Right renal pelvis (tissue), 4 donors: ENCODE measurements at regions not wholly inside any gene's neighbourhood (a gene's known extent, or its start where the extent isn't known, plus 50 kb on each side); places are given as distances from the start of the nearest gene placed in this dataset.
"Not testable (repeated sequence)": the region's sequence is repeated elsewhere in the genome, so short reads cannot be mapped to it uniquely, and the experiment has no call there.

Source experiments
- DNase-seq, 4 donors: peaks; one replicate each; pipeline ENCODE4 v3.0.0-alpha.2; 2013; ENCODE audit warnings: low read depth in 4 of 4, low spot score in 3 of 4, missing footprints in 1 of 4

DNA sequence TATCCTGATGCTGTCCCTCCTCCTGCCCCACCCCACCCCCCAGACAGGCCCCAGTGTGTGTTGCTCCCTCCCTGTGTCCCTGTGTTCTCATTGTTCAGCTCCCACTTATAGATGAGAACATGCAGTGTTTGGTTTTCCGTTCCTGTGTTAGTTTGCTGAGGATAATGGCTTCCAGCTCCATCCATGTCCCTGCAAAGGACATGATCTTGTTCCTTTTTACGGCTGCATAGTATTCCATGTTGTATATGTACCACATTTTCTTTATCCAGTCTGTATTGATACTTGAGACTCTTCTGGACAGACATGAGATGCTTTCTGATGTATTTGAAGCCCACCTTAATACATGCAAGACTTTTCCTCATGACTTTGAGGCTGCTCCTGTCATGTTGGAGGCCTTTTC lies 91.8 kb upstream of the USP9X start:
- not testable (repeated sequence) for DNase-seq

DNA sequence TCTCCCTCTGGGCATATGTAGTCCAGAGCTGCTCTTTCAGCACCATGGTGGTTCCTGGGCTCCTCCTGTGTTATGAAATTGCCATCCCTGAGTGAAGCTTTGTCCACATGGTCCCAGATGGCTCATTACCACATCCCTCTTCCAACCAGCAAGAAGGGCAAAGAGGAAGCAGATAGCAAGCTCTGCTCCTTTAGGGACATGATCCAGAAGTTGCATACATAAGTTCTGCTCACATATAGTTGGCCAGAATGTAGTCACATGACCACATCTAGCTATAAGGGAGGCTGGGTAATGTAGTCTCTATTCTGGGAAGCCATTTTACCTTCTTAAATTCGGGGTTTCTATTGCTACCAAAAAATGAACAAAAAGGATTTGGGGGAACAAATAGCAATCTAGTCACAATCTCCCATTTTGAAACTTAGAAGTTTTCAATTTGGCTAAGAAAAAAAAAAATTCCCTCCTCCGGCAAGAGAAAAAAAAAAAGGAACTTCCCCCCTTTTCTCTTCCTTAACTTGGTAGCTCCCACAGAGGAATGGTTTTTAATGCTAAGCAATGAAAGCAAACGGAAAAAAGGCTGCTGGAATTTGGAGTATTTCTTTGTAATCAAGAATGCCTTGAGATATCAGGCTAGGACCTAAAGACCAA lies 88.2 kb upstream of the USP9X start:
- DNase-seq: peak in 3 of 4 donors; percentile 21 to 33 (median 30)

DNA sequence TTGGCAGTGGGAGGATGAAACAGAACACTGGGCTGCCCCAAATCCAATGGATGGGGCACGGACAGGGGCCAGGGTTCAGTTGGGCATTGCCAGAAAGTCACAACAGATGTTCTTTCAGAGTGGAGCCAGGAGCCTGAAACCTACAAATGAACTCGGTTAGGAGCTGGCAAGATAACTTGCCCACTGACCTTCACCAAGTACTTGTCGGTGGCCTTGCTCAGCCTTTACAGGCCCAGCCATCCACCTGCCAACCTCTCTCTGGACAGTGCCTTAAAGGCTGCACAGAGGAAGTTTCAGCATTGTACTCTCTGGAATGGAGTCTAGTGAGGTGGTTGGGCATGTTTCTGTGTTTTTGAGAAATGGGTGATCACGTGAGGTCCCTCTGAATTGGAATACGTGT lies 87.1 kb upstream of the USP9X start:
- DNase-seq: no peak

DNA sequence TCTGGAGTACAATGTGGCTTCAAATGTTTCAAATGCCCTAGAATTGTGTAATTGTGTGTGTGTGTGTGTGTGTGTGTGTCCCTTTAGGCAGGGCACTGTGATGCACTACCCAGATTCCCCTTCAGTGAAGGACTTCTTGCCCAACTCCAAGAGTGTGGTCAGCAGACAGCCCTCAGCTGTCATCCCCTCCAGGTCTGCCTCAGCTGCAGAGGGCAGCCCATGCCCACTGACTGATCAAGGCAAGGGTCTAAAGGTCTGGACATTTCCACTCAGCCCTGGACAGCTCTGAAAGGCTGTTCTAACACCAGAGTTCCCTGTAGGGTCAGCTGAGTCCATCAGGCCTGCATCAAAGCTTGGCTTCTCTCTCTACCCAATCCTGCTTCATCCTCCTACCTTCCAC lies 83.9 kb upstream of the USP9X start:
- no peak for DNase-seq

DNA sequence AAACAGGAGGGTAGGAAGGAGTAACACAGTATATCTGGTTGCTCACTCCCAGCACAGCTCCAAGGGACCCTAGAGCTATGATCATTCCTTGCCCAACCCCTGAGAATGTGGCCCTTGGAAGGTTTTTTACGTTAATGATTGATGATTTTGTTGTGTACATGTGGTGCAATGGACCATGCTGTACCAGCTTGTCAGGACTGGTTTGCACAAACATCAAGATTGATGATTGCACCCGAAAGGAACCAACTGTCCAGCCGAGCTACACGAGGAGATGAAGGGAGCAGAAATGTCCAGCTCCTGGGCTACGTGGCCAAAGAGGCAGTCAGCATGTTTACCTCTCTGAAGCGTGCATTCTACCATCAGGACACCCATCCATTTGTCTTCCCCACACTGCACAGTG lies 83.2 kb upstream of the USP9X start:
- peak in 1 of 4 donors; percentile 33 for DNase-seq

DNA sequence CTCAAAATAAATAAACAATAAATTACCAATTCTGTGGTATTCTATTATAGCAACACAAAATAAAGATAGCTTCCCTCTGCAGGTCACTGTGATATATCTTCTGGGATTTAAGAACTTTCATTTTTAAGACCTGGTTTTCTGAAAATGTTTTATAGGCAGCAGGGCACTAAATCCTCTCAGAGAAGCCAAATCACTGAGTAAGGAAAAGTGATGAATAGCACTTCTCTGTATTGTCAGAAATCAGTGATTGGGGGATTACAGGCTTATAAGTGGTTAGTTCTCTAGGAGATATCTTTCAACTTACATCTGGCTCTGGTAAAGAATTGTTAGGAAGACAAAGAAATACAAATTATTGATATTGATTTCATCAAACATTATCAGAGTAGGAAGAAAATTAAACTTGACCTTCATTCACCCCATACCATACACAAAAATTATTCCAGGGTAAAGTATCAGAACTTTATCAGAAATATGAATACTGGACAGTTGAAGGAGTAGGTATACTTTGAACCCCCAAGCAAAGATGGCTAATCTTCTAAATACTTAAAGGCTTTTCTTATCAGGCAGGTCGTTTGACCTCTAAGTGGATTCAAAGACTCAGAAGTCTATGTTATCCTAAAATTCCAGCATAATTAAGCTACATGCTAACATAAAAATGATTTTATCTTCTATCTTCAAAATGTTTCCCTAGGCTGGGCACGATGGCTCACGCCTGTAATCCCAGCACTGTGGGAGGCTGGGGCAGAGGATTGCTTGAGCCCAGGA lies 81.6 kb upstream of the USP9X start:
- no peak for DNase-seq

DNA sequence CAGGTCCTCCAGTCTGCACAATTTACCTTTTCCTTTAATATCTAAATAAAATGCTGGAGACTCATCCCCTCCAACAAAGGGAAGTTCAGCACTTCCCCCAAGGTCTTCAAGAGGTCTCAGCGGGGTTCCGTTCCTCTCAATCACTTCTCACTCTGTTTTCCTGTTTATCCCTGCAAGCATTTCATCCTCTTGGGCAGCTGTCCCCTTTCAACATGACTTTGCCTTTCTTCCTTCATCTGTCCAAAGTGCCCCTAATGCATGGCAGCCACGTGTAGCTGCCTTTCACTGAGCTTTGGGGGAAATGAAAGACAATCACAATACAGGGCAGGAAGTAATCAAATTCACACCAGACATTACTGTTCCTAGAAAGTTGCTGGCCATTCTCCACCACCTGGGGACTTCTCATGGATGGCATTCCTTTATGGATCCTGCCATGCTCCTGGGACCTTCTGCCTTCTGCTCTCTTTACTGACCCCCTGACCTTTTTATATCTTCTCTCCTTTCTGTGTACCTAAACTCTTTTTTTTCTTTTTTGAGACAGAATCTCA lies 79.7 kb upstream of the USP9X start:
- no peak for DNase-seq

DNA sequence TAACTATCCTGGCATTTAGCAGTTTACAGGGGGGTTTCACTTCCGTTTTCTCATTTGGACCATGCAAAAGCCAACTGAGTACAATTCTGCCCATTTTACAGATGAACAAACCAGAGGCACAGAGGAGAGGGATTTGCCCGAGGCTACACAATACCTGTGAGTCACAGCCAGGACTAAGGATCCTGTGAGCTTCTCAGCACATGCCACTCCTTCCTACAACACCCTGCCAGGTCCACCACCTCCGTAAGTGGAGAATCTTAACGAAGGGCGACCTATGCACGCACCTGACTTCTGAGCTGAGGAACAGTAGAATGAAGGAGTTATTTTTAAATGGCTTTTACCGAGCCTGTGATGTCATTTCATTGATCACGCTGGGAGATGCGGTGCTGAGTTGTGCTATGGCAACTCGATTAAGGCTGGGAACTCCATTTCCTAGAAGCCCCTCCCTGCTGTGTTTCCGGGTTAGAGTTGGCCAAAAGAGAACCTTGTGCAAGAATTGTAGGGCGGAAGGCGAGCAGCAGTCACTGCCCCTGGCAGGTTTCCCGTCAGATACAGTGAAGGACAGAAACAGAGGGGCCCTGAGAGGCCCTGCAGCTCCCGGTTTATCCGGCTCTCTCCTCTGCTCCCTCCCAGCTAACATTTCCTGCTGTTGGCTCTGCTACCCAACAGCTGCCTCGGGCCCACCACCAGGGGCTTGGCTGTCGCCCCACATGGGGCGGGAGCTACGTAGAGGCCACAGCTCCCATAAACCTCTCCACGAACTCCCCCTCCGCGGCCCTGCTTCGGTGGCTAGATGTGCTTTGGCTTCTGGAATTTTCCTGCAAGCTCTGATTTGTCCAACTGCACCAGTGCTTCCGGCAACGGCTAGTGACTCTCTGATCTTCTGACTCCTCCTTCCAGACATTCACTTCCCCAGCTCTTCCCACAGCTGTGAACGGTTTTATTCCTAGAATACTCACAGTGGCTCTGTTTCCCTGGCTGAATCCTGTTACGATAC lies 75.1 kb upstream of the USP9X start:
- peak; percentile 52 to 65 (median 58) for DNase-seq

DNA sequence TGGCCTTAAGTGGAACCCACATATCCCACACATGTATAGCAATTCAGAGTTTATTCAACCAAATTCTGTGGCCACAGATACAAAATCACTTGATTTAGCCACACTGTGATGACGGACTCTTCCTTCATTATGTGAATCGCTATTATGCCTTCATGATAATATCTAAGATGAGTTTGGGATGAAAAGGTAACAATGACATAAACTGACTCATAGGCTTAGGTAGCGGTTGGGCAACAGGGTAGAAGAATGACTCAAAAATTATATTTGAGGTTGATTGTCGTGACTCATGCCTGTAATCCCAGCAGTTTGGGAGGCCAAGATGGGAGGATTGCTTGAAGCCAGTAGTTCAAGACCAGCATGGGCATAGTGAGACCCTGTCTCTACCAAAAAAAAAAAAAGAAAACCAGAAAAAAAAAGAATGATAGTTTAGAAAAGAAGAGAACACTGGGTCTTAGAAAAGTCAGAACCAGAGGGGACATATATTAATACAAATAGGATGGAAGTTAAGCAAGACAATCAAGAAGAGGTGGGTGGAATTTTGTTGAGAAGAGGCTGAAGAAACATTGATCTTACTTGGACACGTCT lies 70.4 kb upstream of the USP9X start:
- DNase-seq: no peak

DNA sequence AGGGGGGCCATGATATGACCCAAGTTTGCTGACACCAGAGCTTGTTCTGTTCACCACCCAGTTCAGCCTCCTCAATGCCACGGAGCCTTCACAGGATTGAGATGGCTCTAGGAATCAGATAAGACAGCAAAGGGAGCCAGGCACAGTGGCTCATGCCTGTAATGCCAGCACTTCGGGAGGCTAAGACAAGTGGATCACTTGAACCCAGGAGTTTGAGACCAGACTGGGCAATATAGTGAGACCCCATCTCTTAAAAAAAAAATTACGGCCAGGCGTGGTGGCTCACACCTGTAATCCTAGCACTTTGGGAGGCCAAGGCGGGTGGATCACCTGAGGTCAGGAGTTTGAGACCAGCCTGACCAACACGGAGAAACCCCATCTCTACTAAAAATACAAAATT lies 67.5 kb upstream of the USP9X start:
- DNase-seq: not testable (repeated sequence)

DNA sequence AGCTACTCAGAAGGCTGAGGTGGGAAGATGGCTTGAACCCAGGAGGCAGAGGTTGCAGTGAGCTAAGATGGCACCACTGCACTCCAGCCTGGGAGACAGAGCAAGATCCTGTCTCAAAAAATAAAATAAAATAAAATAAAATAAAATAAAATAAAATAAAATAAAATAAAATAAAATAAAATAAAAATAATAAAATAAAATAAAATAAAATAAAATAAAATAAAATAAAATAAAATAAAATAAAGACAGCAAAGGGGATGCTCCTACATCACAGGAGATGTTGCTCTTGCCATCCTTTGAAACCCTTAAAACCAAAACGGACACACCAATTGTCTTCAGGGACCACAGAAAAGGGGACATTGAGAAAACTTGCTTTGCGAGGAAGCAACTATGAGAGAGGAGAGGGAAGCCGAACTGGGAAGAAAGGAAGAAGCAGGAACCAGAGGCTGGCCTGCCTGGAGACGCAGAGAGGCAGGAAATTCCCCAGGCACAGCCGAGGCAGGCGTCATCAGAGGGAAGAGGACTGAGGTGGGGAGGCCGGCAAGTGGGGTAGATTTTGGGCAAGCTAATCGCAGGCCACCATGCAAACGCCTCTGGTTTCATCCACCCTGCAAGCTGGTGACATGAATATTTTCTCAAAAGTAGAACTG lies 66.7 kb upstream of the USP9X start:
- not testable (repeated sequence) for DNase-seq

DNA sequence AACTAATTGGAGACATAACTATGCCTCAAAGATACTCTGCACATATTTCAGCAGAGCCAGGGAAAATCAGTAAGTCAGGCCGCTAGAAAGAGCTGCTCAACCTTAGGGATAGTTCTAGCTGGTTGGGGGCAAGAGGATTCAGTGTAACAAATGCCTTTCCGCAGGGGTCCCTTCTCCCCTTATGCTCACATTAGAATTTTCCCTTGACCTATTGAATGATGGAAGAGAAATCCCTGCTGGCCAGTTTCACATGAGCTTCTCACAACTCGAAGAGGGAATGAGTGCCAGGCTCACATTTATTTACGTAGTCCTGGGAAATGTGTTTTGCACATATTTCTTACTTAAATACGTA lies 66.2 kb upstream of the USP9X start:
- no peak for DNase-seq

DNA sequence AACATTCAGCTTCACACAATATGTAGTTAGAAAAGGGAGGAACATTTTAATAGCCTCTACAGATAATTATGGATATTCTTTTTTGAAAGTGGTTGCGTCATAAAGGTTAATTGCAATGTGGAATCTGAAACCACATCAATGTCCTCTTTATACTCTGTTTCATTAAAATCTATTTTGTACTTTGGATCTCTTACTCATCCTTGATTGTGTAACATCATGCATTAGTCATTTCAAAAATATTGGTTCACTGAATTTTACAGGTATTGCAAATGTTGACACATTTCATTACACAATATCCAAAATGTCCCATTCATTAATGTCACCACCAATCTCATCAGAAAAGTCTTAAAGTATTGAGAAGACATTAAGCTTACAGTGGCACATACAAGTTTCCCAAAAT lies 62.7 kb upstream of the USP9X start:
- no peak for DNase-seq

DNA sequence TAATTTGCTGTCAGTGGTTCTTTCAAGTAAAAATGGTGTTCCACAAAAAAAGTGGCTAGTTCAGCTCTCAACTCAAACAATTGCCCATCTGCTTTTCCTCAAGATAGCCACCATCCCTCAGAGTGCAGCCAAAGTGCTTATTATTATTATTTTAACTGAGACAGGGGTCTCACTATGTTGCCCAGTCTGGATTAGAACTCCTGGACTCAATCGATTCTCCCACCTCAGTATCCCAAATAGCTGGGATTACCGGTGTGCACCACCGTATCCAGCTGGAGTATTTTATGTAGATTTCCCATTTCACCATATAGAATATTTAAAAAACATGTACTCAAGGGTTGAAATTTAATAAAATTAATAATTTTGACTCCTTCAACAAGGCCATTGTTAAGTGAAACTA lies 62.1 kb upstream of the USP9X start:
- DNase-seq: no peak

DNA sequence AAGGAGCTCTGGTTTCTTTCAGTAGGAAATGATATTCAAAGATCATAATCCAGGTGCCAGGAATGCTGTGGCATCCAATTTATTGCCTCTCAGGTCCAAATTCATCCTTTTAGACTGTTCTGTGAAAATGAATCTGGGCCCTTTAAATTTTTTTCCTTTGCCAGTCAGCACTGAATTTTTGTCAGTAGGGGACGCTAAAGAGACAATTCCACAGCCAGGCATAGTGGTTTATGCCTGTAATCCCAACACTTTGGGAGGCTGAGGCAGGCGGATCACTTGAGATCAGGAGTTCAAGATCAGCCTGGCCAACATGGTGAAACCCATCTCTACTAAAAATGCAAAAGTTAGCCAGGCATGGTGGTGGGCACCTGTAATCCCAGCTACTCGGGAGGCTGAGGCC lies 60.9 kb upstream of the USP9X start:
- DNase-seq: not testable (repeated sequence)

DNA sequence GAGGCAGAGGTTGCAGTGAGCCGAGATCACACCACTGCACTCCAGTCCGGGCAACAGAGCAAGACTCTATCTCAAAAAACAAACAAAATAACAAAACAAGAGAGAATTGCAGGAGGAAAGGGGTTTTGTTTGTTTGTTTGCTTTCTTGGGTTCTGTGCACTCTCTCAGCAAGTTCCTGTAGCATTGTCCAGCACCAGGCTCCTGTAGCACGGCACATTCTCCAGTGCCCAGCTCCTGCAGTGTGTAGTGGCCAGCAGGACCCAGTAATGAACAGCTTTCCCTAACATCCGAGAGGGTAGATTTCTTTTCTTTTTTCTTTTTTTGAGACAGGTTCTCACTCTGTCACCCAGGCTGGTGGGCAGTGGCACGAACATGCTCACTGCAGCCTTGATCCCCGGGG lies 60.5 kb upstream of the USP9X start:
- no peak for DNase-seq

DNA sequence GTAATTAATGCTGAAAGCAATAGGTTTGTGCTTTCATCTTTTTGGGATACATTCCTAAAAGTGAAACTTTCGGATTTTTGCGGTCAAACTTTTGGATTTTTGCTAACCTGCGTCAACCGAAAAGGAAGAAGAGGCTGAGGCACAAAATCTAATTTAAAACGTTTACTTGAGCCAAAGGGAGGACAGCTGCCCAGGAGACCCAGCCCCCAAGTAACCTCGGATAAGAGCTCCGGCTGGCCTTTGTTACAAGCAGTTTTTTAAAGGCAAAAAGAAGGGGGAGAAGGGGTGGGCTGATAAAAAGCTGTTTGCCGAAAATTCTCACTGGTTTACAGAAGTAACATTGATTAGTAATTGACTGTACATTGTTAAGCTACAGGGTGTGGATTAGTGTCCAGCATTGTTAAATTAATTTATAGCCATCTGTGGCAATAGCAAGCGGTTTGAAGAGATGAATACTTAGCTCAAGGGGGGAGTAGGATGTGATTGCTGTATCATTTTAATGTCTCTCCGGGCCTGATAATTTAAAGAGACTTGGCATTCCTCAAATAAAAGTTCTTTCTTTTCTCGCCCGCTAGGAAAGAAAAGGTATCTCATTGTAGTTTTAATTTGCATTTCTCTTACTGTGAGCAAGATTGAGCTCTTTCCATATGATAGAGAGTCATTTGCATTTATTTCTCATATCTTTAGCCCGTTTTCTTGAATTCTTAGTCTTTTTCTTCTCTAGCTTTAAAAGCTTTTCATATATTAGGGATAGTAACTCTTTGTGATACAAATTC lies 59.1 kb upstream of the USP9X start:
- DNase-seq: no peak

DNA sequence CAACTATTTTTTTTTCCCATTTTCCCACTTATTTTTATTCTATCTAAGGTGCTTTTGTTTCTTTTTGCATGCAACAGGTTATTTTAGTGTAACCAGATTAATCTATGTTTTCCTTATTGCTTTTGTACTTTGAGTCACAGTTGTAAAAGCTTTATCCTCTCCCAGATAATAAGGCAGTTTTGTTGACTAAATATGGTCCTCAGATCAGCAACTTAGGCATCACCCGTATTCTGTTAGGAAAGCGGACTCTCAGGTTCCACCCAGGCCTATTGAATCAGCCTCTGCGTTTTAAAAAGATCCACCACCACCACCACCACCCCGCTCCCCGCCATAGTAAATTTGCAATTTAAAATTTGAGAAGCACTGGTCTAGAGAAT lies 58.6 kb upstream of the USP9X start:
- no peak for DNase-seq

DNA sequence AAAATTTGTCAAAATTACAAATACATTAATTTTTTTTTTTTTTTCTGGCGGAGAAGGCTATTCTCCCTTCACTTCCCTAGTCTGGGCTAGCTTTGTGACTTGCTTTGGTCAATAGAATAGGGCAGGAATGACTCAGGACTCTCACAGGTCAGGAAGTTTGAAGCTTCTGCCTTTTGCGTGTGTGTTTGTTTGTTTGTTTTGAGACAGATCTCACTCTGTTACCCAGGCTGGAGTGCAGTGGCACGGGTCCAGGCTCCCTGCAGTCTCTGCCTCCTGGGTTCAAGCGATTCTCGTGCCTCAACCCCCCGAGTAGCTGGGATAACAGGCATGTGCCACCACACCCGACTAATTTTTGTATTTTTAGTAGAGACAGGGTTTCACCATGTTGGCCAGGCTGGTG lies 55.9 kb upstream of the USP9X start:
- DNase-seq: no peak
